ENCODE measurements at regions not wholly inside any gene's neighbourhood (a gene's known extent, or its start where the extent isn't known, plus 50 kb on each side); places are given as distances from the start of the nearest gene placed in this dataset.

GRCh38 chr5:167643631-167644280 lies 647.7 kb upstream of the WWC1 start:
- Histone ChIP-seq H3K9me3 (no peaks in the 10 kb centered on the region), H3K4me3 (no peak overlapping the region), H3K27ac (no peak overlapping the region), H3K36me3 (replicated peaks in 1 of 2; ENCODE audit: insufficient read depth in 1 of 2, low read depth in 2 of 2) (no peaks in the 10 kb centered on the region), H3K27me3 (no peaks in the 10 kb centered on the region), H3K4me1 (no peaks in the 10 kb centered on the region)
- ATAC-seq (no peak), DNase-seq (no peak)
- 48 to 57% methylated on average over 3 of the region's 3 CpGs for WGBS, 2 donors
- intact Hi-C loops (cut with DNase I) = no loop called here
- TF ChIP-seq POLR2A (IDR thresholded peaks at IDR 0.05) (no peak), CTCF (IDR thresholded peaks at IDR 0.05) (no peak)

GRCh38 chr5:167644619-167645018 lies 646.8 kb upstream of the WWC1 start:
- no peaks in the 10 kb centered on the region for H3K4me1 ChIP-seq
- no peak overlapping the region for H3K27ac ChIP-seq
- H3K9me3 ChIP-seq = no peaks in the 10 kb centered on the region
- no peak overlapping the region for H3K4me3 ChIP-seq
- no peaks in the 10 kb centered on the region for H3K27me3 ChIP-seq
- DNase-seq = no peak
- ATAC-seq = no peak
- no peaks in the 10 kb centered on the region for H3K36me3 ChIP-seq (replicated peaks in 1 of 2; ENCODE audit: insufficient read depth in 1 of 2, low read depth in 2 of 2)
- WGBS, 2 donors = 66% methylated on average over 2 of the region's 2 CpGs
- intact Hi-C loops (cut with DNase I) = no loop called here
- TF ChIP-seq CTCF (IDR thresholded peaks at IDR 0.05) (no peak), POLR2A (IDR thresholded peaks at IDR 0.05) (no peak)

GRCh38 chr5:167649471-167649870 lies 642.0 kb upstream of the WWC1 start:
- no peak overlapping the region for H3K4me3 ChIP-seq
- no peak for DNase-seq
- no peak for ATAC-seq
- H3K4me1 ChIP-seq = no peaks in the 10 kb centered on the region
- TF ChIP-seq CTCF (IDR thresholded peaks at IDR 0.05) (no peak), POLR2A (IDR thresholded peaks at IDR 0.05) (no peak)
- intact Hi-C loops (cut with DNase I) = no loop called here
- WGBS, 2 donors = 74 to 100% methylated on average over 1 of the region's 1 CpG
- H3K36me3 ChIP-seq (replicated peaks in 1 of 2; ENCODE audit: insufficient read depth in 1 of 2, low read depth in 2 of 2) = no peaks in the 10 kb centered on the region
- H3K9me3 ChIP-seq = no peaks in the 10 kb centered on the region
- no peak overlapping the region for H3K27ac ChIP-seq
- no peaks in the 10 kb centered on the region for H3K27me3 ChIP-seq

DNA sequence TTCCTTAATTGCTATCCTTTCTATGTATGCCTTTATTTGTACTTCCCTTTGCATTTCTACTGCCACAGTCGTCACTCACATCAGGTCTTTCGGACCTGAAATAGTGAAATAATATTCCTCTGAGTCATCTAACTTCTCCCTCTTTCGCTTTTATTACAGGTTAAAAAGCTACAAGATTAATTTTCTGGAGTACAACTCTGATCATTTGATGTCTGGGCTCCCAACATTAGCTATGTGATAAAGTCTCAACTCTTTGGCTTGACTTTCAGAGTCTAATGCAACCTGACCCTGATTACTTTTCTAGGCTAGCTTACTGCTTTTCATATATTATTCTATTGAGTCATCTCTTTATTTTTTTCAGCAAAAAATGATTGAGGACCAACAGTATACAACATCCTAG lies 638.8 kb upstream of the WWC1 start:
- intact Hi-C loops (cut with DNase I) = no loop called here
- 55 to 58% methylated on average over 3 of the region's 3 CpGs for WGBS, 2 donors
- H3K4me1 ChIP-seq = no peaks in the 10 kb centered on the region
- no peak overlapping the region for H3K27ac ChIP-seq
- H3K36me3 ChIP-seq (replicated peaks in 1 of 2; ENCODE audit: insufficient read depth in 1 of 2, low read depth in 2 of 2) = no peaks in the 10 kb centered on the region
- no peak for ATAC-seq
- no peaks in the 10 kb centered on the region for H3K9me3 ChIP-seq
- H3K27me3 ChIP-seq = no peaks in the 10 kb centered on the region
- H3K4me3 ChIP-seq = no peak overlapping the region
- no peak for TF ChIP-seq POLR2A (IDR thresholded peaks at IDR 0.05)
- no peak for DNase-seq

DNA sequence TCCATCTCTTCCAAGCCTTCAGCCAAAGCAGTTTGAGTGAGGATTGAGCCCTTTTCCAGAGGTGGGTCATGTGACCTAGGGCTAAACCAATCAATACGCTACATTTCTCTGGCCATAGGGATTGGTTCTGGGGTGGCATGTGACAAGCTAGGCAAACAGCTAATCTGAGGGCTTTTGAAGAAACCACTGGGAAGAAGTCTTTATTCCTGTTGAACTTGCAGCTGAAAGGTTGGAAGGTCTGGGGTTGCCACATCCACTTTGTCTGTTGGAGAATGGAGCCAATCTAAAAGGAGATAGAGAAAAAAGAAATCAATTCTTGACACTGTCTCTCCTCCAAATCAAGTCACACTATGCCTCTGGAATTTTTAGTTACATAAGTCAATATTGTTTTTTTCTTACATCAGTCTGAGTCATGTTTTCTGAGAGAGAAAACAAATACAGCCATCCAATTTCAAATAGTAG lies 637.8 kb upstream of the WWC1 start:
- TF ChIP-seq POLR2A (IDR thresholded peaks at IDR 0.05) (no peak), CTCF (IDR thresholded peaks at IDR 0.05) (no peak)
- ATAC-seq = no peak
- H3K27me3 ChIP-seq = no peaks in the 10 kb centered on the region
- 96 to 100% methylated on average over 1 of the region's 1 CpG for WGBS, 2 donors
- H3K36me3 ChIP-seq (replicated peaks in 1 of 2; ENCODE audit: insufficient read depth in 1 of 2, low read depth in 2 of 2) = no peaks in the 10 kb centered on the region
- no peaks in the 10 kb centered on the region for H3K9me3 ChIP-seq
- DNase-seq = no peak
- H3K4me1 ChIP-seq = no peaks in the 10 kb centered on the region
- H3K4me3 ChIP-seq = no peak overlapping the region
- intact Hi-C loops (cut with DNase I) = no loop called here
- no peak overlapping the region for H3K27ac ChIP-seq
